ENCODE measurements at regions not wholly inside any gene's neighbourhood (a gene's known extent, or its start where the extent isn't known, plus 50 kb on each side); places are given as distances from the start of the nearest gene placed in this dataset.

GRCh38 chr13:52961987-52962386 is 66.6 kb upstream of the OLFM4 start:
- DNase-seq (ENCODE audit: low spot score in 2 of 2) = no peak
- WGBS = 47% methylated on average over 4 of the region's 4 CpGs
- Histone ChIP-seq H3K4me3 (no peak overlapping the region), H3K4me1 (no peaks in the 10 kb centered on the region), H3K36me3 (no peaks in the 10 kb centered on the region), H3K27me3 (peaks cover 3% of the 10 kb centered on the region), H3K9me3 (no peaks in the 10 kb centered on the region), H3K27ac (no peak overlapping the region)
- TF ChIP-seq, protein P1, sequence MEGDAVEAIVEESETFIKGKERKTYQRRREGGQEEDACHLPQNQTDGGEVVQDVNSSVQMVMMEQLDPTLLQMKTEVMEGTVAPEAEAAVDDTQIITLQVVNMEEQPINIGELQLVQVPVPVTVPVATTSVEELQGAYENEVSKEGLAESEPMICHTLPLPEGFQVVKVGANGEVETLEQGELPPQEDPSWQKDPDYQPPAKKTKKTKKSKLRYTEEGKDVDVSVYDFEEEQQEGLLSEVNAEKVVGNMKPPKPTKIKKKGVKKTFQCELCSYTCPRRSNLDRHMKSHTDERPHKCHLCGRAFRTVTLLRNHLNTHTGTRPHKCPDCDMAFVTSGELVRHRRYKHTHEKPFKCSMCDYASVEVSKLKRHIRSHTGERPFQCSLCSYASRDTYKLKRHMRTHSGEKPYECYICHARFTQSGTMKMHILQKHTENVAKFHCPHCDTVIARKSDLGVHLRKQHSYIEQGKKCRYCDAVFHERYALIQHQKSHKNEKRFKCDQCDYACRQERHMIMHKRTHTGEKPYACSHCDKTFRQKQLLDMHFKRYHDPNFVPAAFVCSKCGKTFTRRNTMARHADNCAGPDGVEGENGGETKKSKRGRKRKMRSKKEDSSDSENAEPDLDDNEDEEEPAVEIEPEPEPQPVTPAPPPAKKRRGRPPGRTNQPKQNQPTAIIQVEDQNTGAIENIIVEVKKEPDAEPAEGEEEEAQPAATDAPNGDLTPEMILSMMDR (IDR thresholded peaks at IDR 0.05) = no peak
- no peak for TF ChIP-seq POLR2A (IDR thresholded peaks at IDR 0.05)
- TF ChIP-seq EP300 (IDR thresholded peaks at IDR 0.05) = no peak
- no peak for TF ChIP-seq POLR2AphosphoS5 (IDR thresholded peaks at IDR 0.05)

- 41% methylated on average over 3 of the region's 3 CpGs for WGBS
- Histone ChIP-seq H3K4me1 (no peaks in the 10 kb centered on the region), H3K27me3 (peaks cover 3% of the 10 kb centered on the region), H3K4me3 (no peak overlapping the region), H3K27ac (no peak overlapping the region), H3K36me3 (no peaks in the 10 kb centered on the region), H3K9me3 (no peaks in the 10 kb centered on the region)
- no peak for DNase-seq (ENCODE audit: low spot score in 2 of 2)
- TF ChIP-seq EP300 (IDR thresholded peaks at IDR 0.05) (no peak), POLR2AphosphoS5 (IDR thresholded peaks at IDR 0.05) (no peak), POLR2A (IDR thresholded peaks at IDR 0.05) (no peak)
- TF ChIP-seq, protein P1 (IDR thresholded peaks at IDR 0.05) = no peak
Measured at GRCh38 chr13:52961256-52961910, 67.2 kb upstream of the OLFM4 start.

DNA sequence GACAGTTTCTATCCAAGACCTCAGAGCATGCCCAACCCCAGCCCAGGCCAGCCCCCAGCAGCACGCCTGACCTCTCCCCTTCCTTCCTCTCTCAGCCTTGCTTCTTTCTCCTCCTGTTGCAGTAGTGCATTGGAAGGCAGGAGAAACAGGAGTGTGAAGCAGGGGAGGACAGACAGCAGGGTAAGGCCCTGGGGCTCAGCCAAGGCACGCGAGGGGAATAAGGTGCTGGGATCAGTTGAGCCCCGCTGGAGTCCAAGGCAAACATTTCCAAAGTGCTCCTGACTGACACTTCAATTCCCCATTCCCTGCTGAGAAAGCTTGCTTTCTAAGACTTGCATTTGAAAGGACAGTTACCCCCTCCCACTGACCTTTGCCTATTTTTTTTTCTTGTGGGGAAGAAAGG is 73.1 kb upstream of the OLFM4 start:
- H3K4me3 ChIP-seq = no peak overlapping the region
- WGBS = 56% methylated on average over 4 of the region's 4 CpGs

GRCh38 chr13:52954838-52955237 is 73.8 kb upstream of the OLFM4 start:
- no peaks in the 10 kb centered on the region for H3K36me3 ChIP-seq
- H3K4me3 ChIP-seq = no peak overlapping the region
- no peak for DNase-seq (ENCODE audit: low spot score in 2 of 2)
- no peaks in the 10 kb centered on the region for H3K27me3 ChIP-seq
- no peaks in the 10 kb centered on the region for H3K9me3 ChIP-seq
- H3K27ac ChIP-seq = no peak overlapping the region
- 84% methylated on average over 2 of the region's 2 CpGs for WGBS
- TF ChIP-seq POLR2A (IDR thresholded peaks at IDR 0.05) (no peak), EP300 (IDR thresholded peaks at IDR 0.05) (no peak)
- TF ChIP-seq, protein P1 (IDR thresholded peaks at IDR 0.05) = no peak
- H3K4me1 ChIP-seq = peaks cover 6% of the 10 kb centered on the region

More for the DNA sequence above, 73.1 kb upstream of the OLFM4 start:
- H3K9me3 ChIP-seq = no peaks in the 10 kb centered on the region
- H3K27ac ChIP-seq = no peak overlapping the region
- TF ChIP-seq POLR2A (IDR thresholded peaks at IDR 0.05) (no peak), POLR2AphosphoS5 (IDR thresholded peaks at IDR 0.05) (no peak)
- TF ChIP-seq, protein P1 (IDR thresholded peaks at IDR 0.05) = no peak
- peaks cover under 1% of the 10 kb centered on the region for H3K4me1 ChIP-seq
- no peaks in the 10 kb centered on the region for H3K36me3 ChIP-seq
- peaks cover 2% of the 10 kb centered on the region for H3K27me3 ChIP-seq
- DNase-seq (ENCODE audit: low spot score in 2 of 2) = no peak

GRCh38 chr13:52950436-52950956 is 78.1 kb upstream of the OLFM4 start:
- no peak for DNase-seq (ENCODE audit: low spot score in 2 of 2)
- H3K9me3 ChIP-seq = no peaks in the 10 kb centered on the region
- 77% methylated on average over 6 of the region's 6 CpGs for WGBS
- H3K4me3 ChIP-seq = no peak overlapping the region
- no peaks in the 10 kb centered on the region for H3K27me3 ChIP-seq
- peak overlapping the region; percentile 3 for H3K27ac ChIP-seq
- TF ChIP-seq POLR2AphosphoS5 (IDR thresholded peaks at IDR 0.05) (no peak), EP300 (IDR thresholded peaks at IDR 0.05) (no peak), POLR2A (IDR thresholded peaks at IDR 0.05) (no peak)
- TF ChIP-seq, protein P1 (IDR thresholded peaks at IDR 0.05) = no peak
- H3K36me3 ChIP-seq = no peaks in the 10 kb centered on the region
- H3K4me1 ChIP-seq = peaks cover 16% of the 10 kb centered on the region

Data from suprapubic skin (tissue), 4 donors.